GM12878 (cell line): ENCODE measurements at regions not wholly inside any gene's neighbourhood (a gene's known extent, or its start where the extent isn't known, plus 50 kb on each side); places are given as distances from the start of the nearest gene placed in this dataset.

ENCODE experiments used
- ATAC-seq: fragments of 200-7000 bp; cut with Tn5 transposase; 3 replicates; pipeline ENCODE4 v1.9.1; 2020; ENCODE audit warnings: mild to moderate bottlenecking, moderate library complexity
- BruUV-seq: library from RNA; stranded (reverse); fragments of 400-500 nt; replicated peaks from 2 replicates; lab custom pipeline; 2021; lab: Mats Ljungman, UMichigan
- CTCF ChIA-PET: fragments of 300-600 bp; sonication (Branson Sonifier 250); formaldehyde crosslinking; extraction: SDS; loops from one replicate; lab custom pipeline; 2021; ENCODE audit warnings: inconsistent platforms; lab: Yijun Ruan, JAX
- POLR2A ChIA-PET: fragments of 350-600 bp; formaldehyde crosslinking; extraction: SDS; loops from one replicate; lab custom pipeline; 2021; ENCODE audit warnings: inconsistent platforms; lab: Charles Lee
- RAD21 ChIA-PET: fragments of 300-600 bp; sonication (Branson Sonifier 250); formaldehyde crosslinking; loops from one replicate; lab custom pipeline; 2023; ENCODE audit warnings: antibody characterized with exemption; ENCODE audit not compliant: unreplicated experiment; lab: Charles Lee
- SMC1A ChIA-PET: fragments of 300-600 bp; sonication (Branson Sonifier 250); formaldehyde crosslinking; loops from one replicate; lab custom pipeline; 2023; ENCODE audit not compliant: unreplicated experiment, uncharacterized antibody; lab: Charles Lee
- DNase-seq: peaks from one replicate; pipeline ENCODE4 v3.0.0-alpha.2; 2011; ENCODE audit warnings: low read depth, low spot score
- FAIRE-seq: peaks from 3 replicates; lab custom pipeline; 2011; peaks lifted over from hg19 to GRCh38; lab: Jason Lieb, UNC
- H2AFZ ChIP-seq: 2 replicates; pipeline ENCODE4 v1.6.0; 2011; ENCODE audit warnings: low read depth, low read length, control low read depth; ENCODE audit not compliant: control insufficient read depth
- H3K27ac ChIP-seq: 2 replicates; pipeline ENCODE4 v1.5.1; 2011; ENCODE audit warnings: control low read depth; ENCODE audit not compliant: control insufficient read depth, insufficient read depth
- H3K27me3 ChIP-seq, 2 experiments: replicated peaks in 1 of 2; 2 replicates each; pipeline versions ENCODE4 v1.6.0 to v1.6.1; 2011; ENCODE audit warnings: low read length in 1 of 2; ENCODE audit not compliant: control insufficient read depth in 2 of 2, insufficient read depth in 2 of 2
- H3K36me3 ChIP-seq, 2 experiments: 2 replicates each; pipeline ENCODE4 v1.5.1; 2011; ENCODE audit warnings: low read length in 1 of 2; ENCODE audit not compliant: control insufficient read depth in 2 of 2, insufficient read depth in 2 of 2
- H3K4me1 ChIP-seq: 2 replicates; pipeline ENCODE4 v1.6.1; 2011; ENCODE audit warnings: mild to moderate bottlenecking, low read length, moderate library complexity, mixed read lengths; ENCODE audit not compliant: control insufficient read depth, insufficient read depth
- H3K4me2 ChIP-seq: 2 replicates; pipeline ENCODE4 v1.6.0; 2011; ENCODE audit warnings: control low read depth; ENCODE audit not compliant: control insufficient read depth, insufficient read depth
- H3K4me3 ChIP-seq: fragments of 200-600 bp; sonication (generic); 2 replicates; pipeline ENCODE4 v1.5.1; 2016
- H3K79me2 ChIP-seq: 2 replicates; pipeline ENCODE4 v1.6.0; 2011; ENCODE audit warnings: low read length; ENCODE audit not compliant: control insufficient read depth, insufficient read depth
- H3K9ac ChIP-seq: 2 replicates; pipeline ENCODE4 v1.8.0; 2011; ENCODE audit warnings: low read length, control low read depth, mixed read lengths; ENCODE audit not compliant: control insufficient read depth, insufficient read depth
- H3K9me3 ChIP-seq: replicated peaks from 3 replicates; pipeline ENCODE4 v1.5.1; 2011; ENCODE audit warnings: mild to moderate bottlenecking, low read length; ENCODE audit not compliant: control insufficient read depth, insufficient read depth
- H4K20me1 ChIP-seq: 2 replicates; pipeline ENCODE4 v1.6.0; 2011; ENCODE audit not compliant: control insufficient read depth, insufficient read depth
- BACH1 ChIP-seq: fragments of 450-650 bp; IDR thresholded peaks from 2 replicates; pipeline ENCODE4 v1.6.1; 2017; ENCODE audit warnings: mild to moderate bottlenecking, borderline replicate concordance
- HDAC6 ChIP-seq: fragments of 200-600 bp; sonication (generic); IDR thresholded peaks from one replicate; pipeline ENCODE4 v1.8.0; 2017; ENCODE audit warnings: antibody characterized with exemption; ENCODE audit not compliant: unreplicated experiment
- IRF3 ChIP-seq: fragments of 450-650 bp; IDR thresholded peaks from 2 replicates; pipeline ENCODE4 v1.6.1; 2014; ENCODE audit warnings: mild to moderate bottlenecking
- KLF5 ChIP-seq: fragments of 450-650 bp; IDR thresholded peaks from 2 replicates; pipeline ENCODE4 v1.6.1; 2014; ENCODE audit warnings: mild to moderate bottlenecking; ENCODE audit not compliant: partially characterized antibody
- MTA3 ChIP-seq: IDR thresholded peaks from 2 replicates; pipeline ENCODE4 v1.6.1; 2012; ENCODE audit warnings: low read length, inconsistent platforms, borderline replicate concordance
- NFYA ChIP-seq: IDR thresholded peaks from 2 replicates; pipeline ENCODE4 v1.6.1; 2011; ENCODE audit warnings: low read depth, mild to moderate bottlenecking, low read length, improper control_type of control experiment, borderline replicate concordance
- NFYB ChIP-seq: IDR thresholded peaks from 2 replicates; pipeline ENCODE4 v1.6.1; 2011; ENCODE audit warnings: low read depth, mild to moderate bottlenecking, low read length, improper control_type of control experiment, moderate library complexity; ENCODE audit not compliant: insufficient read depth
- TAF1 ChIP-seq: IDR thresholded peaks from 2 replicates; pipeline ENCODE4 v1.6.1; 2011; ENCODE audit warnings: mild to moderate bottlenecking, low read depth, low read length, borderline replicate concordance
- USF1 ChIP-seq: IDR thresholded peaks from 2 replicates; pipeline ENCODE4 v1.6.1; 2011; ENCODE audit warnings: borderline replicate concordance, low read depth, mild to moderate bottlenecking, moderate library complexity, mixed read lengths, low read length; ENCODE audit not compliant: insufficient read depth; ENCODE audit errors: extremely low read length
- YBX1 ChIP-seq: fragments of 450-650 bp; IDR thresholded peaks from 2 replicates; pipeline ENCODE4 v1.6.1; 2016; ENCODE audit warnings: antibody characterized with exemption
- ZBTB11 ChIP-seq: fragments of 450-650 bp; formaldehyde crosslinking; IDR thresholded peaks from 2 replicates; pipeline ENCODE4 v1.5.0; 2022; ENCODE audit warnings: mild to moderate bottlenecking, missing genetic modification characterization
- ZSCAN29 ChIP-seq: fragments of 450-650 bp; IDR thresholded peaks from 2 replicates; pipeline ENCODE4 v1.6.1; 2017; ENCODE audit warnings: mild to moderate bottlenecking, moderate library complexity
- WGBS: methylation state at CpG from one replicate; pipeline ENCODE4 v1.1.6; 2016; ENCODE audit warnings: low lambda C conversion rate; ENCODE audit not compliant: insufficient replicate concordance, insufficient coverage; ENCODE audit errors: missing lambda C conversion rate; 5-methylcytosine and 5-hydroxymethylcytosine counted together
- in situ Hi-C: fragments of 300-500 bp; cut with MboI; formaldehyde crosslinking; loops from 9 replicates; pipeline ENCODE4 v1.14.3; 2018; ENCODE audit warnings: mixed read lengths
- intact Hi-C: fragments of 100-400 bp; cut with micrococcal nuclease; formaldehyde crosslinking; loops from one replicate; pipeline ENCODE4 v1.14.2; 2022; ENCODE audit not compliant: unreplicated experiment

- Histone ChIP-seq H3K36me3 (no peaks in the 10 kb centered on the region), H2AFZ (no peak overlapping the region), H3K27ac (no peak overlapping the region), H3K79me2 (no peaks in the 10 kb centered on the region), H3K4me3 (no peak overlapping the region), H3K27me3 (no peaks in the 10 kb centered on the region), H3K4me2 (no peak overlapping the region), H3K9me3 (no peaks in the 10 kb centered on the region), H4K20me1 (no peaks in the 10 kb centered on the region), H3K9ac (no peak overlapping the region), H3K4me1 (no peaks in the 10 kb centered on the region)
- intact Hi-C loops (no loop called here), in situ Hi-C loops (no loop called here)
- RAD21 ChIA-PET: no interaction called here
- FAIRE-seq: no peak
- no peak for DNase-seq
- no TSS peak for BruUV-seq
- SMC1A ChIA-PET: no interaction called here
- TF ChIP-seq USF1: no peak
- no peak for TF ChIP-seq NFYA
- no peak for TF ChIP-seq MTA3
- TF ChIP-seq TAF1: no peak
- TF ChIP-seq NFYB: no peak
- TF ChIP-seq HDAC6: no peak
- no peak for TF ChIP-seq YBX1
- no peak for TF ChIP-seq ZBTB11
- no peak for TF ChIP-seq KLF5
- TF ChIP-seq ZSCAN29: no peak
- no peak for TF ChIP-seq IRF3
- TF ChIP-seq BACH1: no peak
- ATAC-seq: no peak
- POLR2A ChIA-PET: no interaction called here
- 48% methylated on average over 2 of the region's 2 CpGs for WGBS
- CTCF ChIA-PET: no interaction called here
Observed at GRCh38 chr2:145677371-145677770, 1157.5 kb upstream of the ZEB2 start.
